ENCODE measurements at regions not wholly inside any gene's neighbourhood (a gene's known extent, or its start where the extent isn't known, plus 50 kb on each side); places are given as distances from the start of the nearest gene placed in this dataset.

DNA sequence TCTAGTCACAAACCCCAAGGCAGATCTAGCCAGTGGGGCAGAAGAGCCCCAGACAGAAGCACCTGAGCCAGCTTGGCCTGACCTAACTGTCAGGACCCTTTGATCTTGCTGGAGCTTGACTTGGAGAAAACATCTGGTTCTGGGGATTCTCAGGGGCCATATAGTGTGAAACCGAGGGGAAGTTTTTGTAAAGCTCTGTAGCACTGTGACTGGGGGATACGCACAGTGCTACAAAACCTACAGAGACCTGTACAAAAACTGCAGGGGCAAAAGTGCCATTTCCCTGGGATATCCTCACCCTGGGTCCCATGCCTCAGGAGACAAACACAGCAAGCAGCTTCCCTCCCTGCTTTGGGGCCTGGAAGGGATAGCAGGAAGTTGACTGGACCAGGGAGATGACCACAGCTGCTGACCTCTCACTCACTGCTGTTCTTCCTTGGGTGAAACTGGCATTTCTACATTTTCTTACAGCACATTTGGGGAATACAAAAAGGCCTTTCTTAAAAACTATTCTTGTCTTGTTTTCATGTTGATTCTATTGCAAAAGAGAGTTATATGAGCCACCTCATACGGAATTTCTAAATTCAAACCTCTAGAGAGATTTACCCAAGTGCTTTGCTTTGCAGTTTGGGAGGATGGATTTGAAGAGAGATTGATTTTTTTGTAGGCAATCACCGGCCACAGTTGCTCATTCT is 140.0 kb downstream of the DAD1 start:
- TF ChIP-seq, protein P1, sequence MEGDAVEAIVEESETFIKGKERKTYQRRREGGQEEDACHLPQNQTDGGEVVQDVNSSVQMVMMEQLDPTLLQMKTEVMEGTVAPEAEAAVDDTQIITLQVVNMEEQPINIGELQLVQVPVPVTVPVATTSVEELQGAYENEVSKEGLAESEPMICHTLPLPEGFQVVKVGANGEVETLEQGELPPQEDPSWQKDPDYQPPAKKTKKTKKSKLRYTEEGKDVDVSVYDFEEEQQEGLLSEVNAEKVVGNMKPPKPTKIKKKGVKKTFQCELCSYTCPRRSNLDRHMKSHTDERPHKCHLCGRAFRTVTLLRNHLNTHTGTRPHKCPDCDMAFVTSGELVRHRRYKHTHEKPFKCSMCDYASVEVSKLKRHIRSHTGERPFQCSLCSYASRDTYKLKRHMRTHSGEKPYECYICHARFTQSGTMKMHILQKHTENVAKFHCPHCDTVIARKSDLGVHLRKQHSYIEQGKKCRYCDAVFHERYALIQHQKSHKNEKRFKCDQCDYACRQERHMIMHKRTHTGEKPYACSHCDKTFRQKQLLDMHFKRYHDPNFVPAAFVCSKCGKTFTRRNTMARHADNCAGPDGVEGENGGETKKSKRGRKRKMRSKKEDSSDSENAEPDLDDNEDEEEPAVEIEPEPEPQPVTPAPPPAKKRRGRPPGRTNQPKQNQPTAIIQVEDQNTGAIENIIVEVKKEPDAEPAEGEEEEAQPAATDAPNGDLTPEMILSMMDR (conservative IDR thresholded peaks at IDR 0.05; ENCODE audit: control insufficient read depth, insufficient read depth, low read depth, low read length), result no peak
- peak; percentile 43 for DNase-seq (ENCODE audit: low read depth)
- H3K4me3 ChIP-seq (ENCODE audit: control insufficient read depth, low read depth, low read length), result no peak overlapping the region

DNA sequence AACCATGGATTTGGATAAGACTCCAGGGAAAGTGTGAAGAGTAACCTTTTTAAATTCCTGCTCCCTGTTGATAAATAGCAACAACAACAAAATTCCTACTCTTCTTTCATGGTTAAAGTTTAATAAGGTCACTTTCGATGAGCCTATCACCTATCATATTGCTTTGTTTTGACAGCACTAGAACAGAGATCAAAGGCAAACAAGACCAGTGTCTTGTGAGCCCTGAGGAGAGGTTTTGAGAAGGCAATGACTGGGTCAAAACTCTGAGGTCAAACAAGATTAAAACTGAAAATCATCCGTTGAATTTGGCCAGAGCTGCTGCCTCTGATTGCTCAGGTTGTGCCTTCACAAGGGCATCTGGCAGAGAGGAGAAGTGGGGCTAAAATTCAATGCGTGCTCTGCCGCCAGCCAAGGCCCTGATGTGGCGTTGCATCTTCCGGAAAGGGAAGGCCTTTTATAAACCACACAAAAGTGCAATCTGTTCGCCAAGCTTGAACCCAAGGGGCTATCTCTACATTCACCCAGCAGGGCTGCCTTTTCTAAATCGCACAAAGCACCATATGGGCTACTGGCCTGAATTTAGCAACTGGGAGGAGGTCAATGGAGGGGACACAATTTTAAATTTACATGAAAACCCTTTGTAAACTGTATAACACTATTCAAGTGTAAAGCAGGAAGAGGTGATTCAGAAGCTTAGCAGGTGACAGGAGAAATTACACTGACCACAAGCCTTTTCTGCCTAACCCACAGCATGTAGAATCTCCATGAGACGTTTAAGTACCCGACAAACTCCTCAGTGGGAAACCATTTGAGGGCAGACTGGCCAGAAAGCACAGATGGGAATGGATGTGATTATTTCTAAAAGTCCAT is 140.8 kb downstream of the DAD1 start:
- no peak overlapping the region for H3K4me3 ChIP-seq (ENCODE audit: control insufficient read depth, low read depth, low read length)
- TF ChIP-seq, protein P1 (conservative IDR thresholded peaks at IDR 0.05; ENCODE audit: control insufficient read depth, insufficient read depth, low read depth, low read length), result no peak
- DNase-seq (ENCODE audit: low read depth), result no peak

DNA sequence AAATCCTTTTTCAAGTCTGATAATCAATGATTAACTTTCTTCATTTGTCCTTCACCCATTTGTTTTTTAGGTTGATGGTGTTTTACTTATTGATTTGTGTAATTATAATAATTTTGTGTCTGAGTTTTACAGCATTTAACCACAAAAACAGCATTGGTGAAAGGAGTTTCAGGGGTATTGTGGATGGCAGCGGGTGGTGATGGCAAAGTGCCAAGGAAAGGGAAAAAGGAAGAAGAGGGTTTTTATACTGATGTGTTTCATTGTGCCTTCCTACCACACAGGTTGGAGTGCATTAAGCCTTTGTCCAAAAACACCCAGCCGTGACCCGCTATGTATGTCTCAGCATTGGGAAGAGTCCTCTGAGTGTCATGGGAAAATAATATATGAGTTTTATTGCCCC is 150.3 kb downstream of the DAD1 start:
- no peak overlapping the region for H3K4me3 ChIP-seq (ENCODE audit: control insufficient read depth, low read depth, low read length)
- TF ChIP-seq, protein P1 (conservative IDR thresholded peaks at IDR 0.05; ENCODE audit: control insufficient read depth, insufficient read depth, low read depth, low read length), result no peak
- DNase-seq (ENCODE audit: low read depth), result no peak

DNA sequence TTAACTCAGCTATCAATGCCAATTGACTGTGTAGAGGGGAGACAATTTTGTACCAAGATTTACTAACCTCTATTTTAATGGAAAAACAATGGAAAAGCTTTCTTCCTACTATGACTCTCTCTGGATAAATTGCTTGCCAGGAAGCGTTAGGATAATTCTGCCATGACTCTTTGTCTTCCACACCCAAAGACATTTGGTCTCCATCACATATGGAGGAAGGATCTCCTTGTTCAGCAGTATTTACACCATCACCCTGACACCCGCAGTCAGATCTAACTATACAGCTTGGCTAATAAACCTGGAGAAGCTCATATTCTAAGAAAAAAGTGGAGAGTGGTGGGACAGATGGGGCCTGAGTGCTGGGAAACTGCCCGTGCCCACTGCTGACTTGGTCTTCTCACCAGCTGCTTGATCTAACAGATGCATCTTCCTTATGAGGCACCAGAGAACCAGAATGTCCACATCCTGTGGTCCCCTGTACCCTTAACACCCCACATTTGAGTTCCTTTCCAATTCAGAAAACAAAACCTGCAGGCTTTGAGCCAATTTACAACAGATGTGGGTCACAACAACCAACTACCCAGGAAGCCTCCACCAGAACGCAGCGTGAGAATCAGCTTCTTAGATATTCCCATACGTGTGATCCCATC is 154.0 kb downstream of the DAD1 start:
- H3K4me3 ChIP-seq (ENCODE audit: control insufficient read depth, low read depth, low read length), result no peak overlapping the region
- no peak for DNase-seq (ENCODE audit: low read depth)
- TF ChIP-seq, protein P1 (conservative IDR thresholded peaks at IDR 0.05; ENCODE audit: control insufficient read depth, insufficient read depth, low read depth, low read length), result no peak

DNA sequence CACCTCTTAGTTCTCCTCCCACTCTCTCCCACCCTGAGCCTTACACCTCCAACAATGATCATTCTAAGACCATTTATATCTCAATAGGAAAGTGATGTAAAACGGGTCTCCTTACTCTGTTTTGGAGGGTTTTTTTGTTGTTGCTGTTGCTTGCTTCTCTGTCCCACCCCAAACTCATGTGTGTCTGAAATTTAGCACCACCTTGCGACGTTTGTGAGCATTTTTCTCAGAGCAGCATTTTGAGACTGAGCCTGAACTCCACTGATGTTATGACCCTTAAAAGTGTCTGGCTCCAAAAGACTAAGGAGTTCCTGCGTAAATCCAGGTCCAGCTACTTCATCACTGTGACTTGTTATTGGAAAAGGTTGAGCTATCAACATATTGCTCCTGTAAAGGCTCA is 155.0 kb downstream of the DAD1 start:
- DNase-seq (ENCODE audit: low read depth), result no peak
- H3K4me3 ChIP-seq (ENCODE audit: control insufficient read depth, low read depth, low read length), result no peak overlapping the region
- TF ChIP-seq, protein P1 (conservative IDR thresholded peaks at IDR 0.05; ENCODE audit: control insufficient read depth, insufficient read depth, low read depth, low read length), result no peak

GRCh38 chr14:22433069-22433468 is 156.0 kb downstream of the DAD1 start:
- no peak for DNase-seq (ENCODE audit: low read depth)
- TF ChIP-seq, protein P1 (conservative IDR thresholded peaks at IDR 0.05; ENCODE audit: control insufficient read depth, insufficient read depth, low read depth, low read length), result no peak
- no peak overlapping the region for H3K4me3 ChIP-seq (ENCODE audit: control insufficient read depth, low read depth, low read length)
